ENCODE measurements at regions not wholly inside any gene's neighbourhood (a gene's known extent, or its start where the extent isn't known, plus 50 kb on each side); places are given as distances from the start of the nearest gene placed in this dataset.

DNA sequence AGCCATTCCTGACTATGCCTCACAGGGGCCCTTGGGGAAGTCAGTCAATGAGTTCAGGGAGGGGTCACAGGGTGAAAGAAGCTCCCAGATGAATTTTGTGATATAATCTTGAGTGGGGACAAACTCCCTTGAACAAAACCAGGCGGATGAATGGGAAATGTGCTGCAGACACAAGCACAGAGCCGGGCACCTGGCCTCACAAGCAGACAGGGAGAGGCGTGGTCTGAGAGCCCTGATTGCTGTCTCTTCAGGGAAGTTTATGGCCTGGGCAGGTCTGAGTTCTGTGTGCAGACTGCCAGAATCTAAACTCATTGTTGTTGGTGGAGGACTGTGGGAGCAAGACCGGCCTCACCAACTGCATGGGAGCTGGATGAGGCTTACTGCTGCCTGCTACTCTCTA lies 591.8 kb downstream of the EPHA3 start:
- Mint-ChIP-seq H3K27me3 (ENCODE audit: low read depth) (no peaks in the 10 kb centered on the region), H3K36me3 (peaks cover 3% of the 10 kb centered on the region), H3K4me1 (peaks cover 21% of the 10 kb centered on the region), H3K9me3 (peaks cover 31% of the 10 kb centered on the region), H3K27ac (no peak overlapping the region), H3K4me3 (no peak overlapping the region)
- DNase-seq (ENCODE audit: low spot score in 2 of 2, unreplicated experiment in 2 of 2) = no peak
- TF ChIP-seq CTCF (IDR thresholded peaks at IDR 0.05; ENCODE audit: unreplicated experiment) = no peak

DNA sequence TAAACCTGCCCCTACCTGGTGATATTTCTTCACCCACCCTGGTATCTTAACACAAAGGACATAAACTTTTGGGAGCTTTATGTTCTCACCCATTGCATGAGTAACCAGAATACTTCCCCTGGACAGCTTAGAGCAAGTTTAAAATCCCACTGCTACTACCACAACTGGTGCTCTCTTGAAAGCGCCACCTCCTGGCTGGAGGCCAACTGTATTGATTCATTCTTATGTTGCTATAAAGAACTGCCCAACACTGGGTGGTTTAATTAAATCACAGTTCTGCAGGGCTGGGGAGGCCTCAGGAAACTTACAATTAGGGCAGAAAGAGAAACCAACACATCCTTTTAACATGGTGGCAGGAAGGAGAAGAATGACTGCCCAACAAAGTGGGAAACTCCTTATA lies 592.4 kb downstream of the EPHA3 start:
- Mint-ChIP-seq H3K4me3 (no peak overlapping the region), H3K27ac (no peak overlapping the region), H3K27me3 (ENCODE audit: low read depth) (no peaks in the 10 kb centered on the region), H3K36me3 (peaks cover 5% of the 10 kb centered on the region), H3K9me3 (peaks cover 33% of the 10 kb centered on the region), H3K4me1 (peaks cover 21% of the 10 kb centered on the region)
- no peak for DNase-seq (ENCODE audit: low spot score in 2 of 2, unreplicated experiment in 2 of 2)
- no peak for TF ChIP-seq CTCF (IDR thresholded peaks at IDR 0.05; ENCODE audit: unreplicated experiment)

GRCh38 chr3:89702404-89702803 lies 595.0 kb downstream of the EPHA3 start:
- Mint-ChIP-seq H3K9me3 (peaks cover 34% of the 10 kb centered on the region), H3K27ac (no peak overlapping the region), H3K27me3 (ENCODE audit: low read depth) (no peaks in the 10 kb centered on the region), H3K4me1 (peaks cover 19% of the 10 kb centered on the region), H3K36me3 (peaks cover 5% of the 10 kb centered on the region), H3K4me3 (no peak overlapping the region)
- TF ChIP-seq CTCF (IDR thresholded peaks at IDR 0.05; ENCODE audit: unreplicated experiment) = no peak
- no peak for DNase-seq (ENCODE audit: low spot score in 2 of 2, unreplicated experiment in 2 of 2)

DNA sequence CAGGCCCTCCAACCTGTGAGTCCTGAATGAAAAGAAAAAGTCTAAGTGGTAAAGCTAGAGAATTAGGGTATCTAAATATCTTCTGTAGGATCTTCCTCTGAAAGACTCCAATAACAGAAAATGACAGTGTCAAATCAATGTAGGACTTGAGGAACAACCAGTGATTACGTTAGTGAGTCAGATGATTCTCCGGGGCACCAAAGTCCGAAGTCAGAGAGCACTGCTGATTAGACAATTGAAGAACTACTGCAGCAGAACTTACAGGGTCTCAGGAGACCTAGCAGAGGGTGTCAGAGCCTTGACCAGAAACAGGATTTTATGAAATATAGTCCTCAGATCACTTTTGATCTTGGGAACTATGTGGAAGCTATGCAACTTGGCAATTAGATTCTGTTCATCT lies 605.8 kb downstream of the EPHA3 start:
- Mint-ChIP-seq H3K4me1 (peaks cover 4% of the 10 kb centered on the region), H3K27ac (no peak overlapping the region), H3K27me3 (ENCODE audit: low read depth) (no peaks in the 10 kb centered on the region), H3K9me3 (peaks cover 21% of the 10 kb centered on the region), H3K4me3 (no peak overlapping the region), H3K36me3 (peaks cover 4% of the 10 kb centered on the region)
- no peak for TF ChIP-seq CTCF (IDR thresholded peaks at IDR 0.05; ENCODE audit: unreplicated experiment)
- DNase-seq (ENCODE audit: low spot score in 2 of 2, unreplicated experiment in 2 of 2) = no peak

- peaks cover 22% of the 10 kb centered on the region for H3K9me3 Mint-ChIP-seq
- TF ChIP-seq CTCF (IDR thresholded peaks at IDR 0.05; ENCODE audit: unreplicated experiment) = no peak
- no peak for DNase-seq (ENCODE audit: low spot score in 2 of 2, unreplicated experiment in 2 of 2)
- no peak overlapping the region for H3K4me3 Mint-ChIP-seq
- no peak overlapping the region for H3K27ac Mint-ChIP-seq
- peaks cover 4% of the 10 kb centered on the region for H3K36me3 Mint-ChIP-seq
- no peaks in the 10 kb centered on the region for H3K27me3 Mint-ChIP-seq (ENCODE audit: low read depth)
- H3K4me1 Mint-ChIP-seq = peaks cover 4% of the 10 kb centered on the region
Measured at GRCh38 chr3:89714237-89714636, 606.8 kb downstream of the EPHA3 start.
